Kidney tubule cell (primary cell): ENCODE measurements at regions not wholly inside any gene's neighbourhood (a gene's known extent, or its start where the extent isn't known, plus 50 kb on each side); places are given as distances from the start of the nearest gene placed in this dataset.
A peak's percentile ranks its signal among the peaks of the same experiment; 100 is the strongest.

Experiments
- DNase-seq: peaks from one replicate; pipeline ENCODE4 v3.0.0-alpha.2; 2018; ENCODE audit warnings: low spot score

GRCh38 chr15:38176155-38176554 is 76.5 kb upstream of the SPRED1 start:
- DNase-seq, result peak; percentile 80

DNA sequence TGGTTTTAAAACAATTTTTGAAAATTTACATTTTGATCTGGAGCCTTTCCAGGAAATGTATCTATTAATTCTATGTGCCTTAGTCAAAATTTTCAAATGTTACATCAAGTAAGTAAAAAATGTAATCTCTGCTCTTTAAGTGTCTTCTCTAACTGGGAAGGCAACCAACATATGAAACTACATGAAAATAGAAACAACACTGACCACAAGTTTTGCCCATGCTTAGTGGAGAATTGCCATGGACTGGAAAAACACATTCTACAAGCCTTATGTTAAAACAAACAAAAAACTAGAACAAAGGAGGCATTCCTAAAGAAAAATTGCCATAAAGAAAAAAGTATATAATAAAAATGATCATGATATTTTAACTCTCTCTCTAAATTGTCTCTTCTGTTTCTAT is 75.9 kb upstream of the SPRED1 start:
- no peak for DNase-seq

DNA sequence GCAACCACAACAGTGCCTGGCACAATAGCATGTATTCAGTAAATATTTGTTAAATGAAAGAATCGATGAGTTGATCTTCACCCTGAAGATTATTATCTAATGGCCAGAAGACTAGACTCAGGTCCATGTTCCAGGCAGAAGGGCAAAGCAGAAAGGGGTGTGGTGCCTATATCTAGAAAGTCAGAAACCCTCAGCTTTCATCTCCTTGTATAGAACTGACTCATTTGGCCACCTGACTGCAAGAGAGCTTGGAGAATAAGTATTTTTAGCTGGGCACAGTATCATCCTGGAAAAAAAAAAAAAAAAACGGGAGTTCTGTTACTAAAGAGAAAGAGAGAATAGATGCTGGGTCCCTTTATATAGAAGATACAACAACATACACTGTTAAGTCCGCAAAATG is 69.7 kb upstream of the SPRED1 start:
- no peak for DNase-seq

- no peak for DNase-seq
Observed at GRCh38 chr15:38186507-38186906, 66.1 kb upstream of the SPRED1 start.

- DNase-seq, result peak; percentile 84
Observed at GRCh38 chr15:38187630-38188313, 64.9 kb upstream of the SPRED1 start.

- DNase-seq, result peak; percentile 62
Observed at GRCh38 chr15:38189671-38190295, 62.9 kb upstream of the SPRED1 start.

DNA sequence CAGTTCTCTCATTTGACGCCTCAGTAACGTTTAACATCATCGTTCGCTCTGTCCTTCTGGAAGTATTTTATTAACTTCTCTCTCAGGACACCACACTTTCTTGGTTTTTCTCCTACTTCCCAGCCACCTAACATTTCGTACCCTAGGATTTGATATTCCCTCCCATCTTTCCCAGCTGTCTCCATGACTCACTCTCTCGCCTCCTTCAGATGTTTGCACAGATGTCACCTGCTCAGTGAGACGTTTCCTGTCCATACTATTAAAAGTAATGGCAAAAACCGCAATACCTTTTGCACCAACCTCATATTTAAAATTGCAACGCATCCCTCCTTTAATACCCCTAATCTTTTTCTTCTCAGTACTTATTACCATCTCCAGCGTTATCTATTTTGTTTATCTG is 62.1 kb upstream of the SPRED1 start:
- DNase-seq, result no peak

DNA sequence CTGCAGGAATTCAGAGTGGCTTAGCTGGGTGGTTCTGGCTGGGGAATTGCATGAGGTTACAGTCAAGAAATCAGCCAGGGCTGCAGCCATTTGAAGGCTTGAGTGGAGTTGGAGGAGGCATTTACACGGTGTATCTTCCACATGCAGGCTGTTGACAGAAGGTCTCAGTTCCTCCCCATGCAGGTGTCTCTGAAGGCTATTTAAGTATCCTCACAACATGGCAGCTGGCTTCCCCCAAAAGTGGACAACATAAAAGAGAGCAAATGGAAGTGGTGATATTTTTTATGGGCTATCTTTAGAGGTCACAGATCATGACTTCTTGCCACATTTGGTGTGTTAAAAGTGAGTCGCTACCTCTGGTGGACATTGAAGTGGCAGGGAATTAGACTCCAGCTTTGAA is 60.1 kb upstream of the SPRED1 start:
- DNase-seq, result no peak

DNA sequence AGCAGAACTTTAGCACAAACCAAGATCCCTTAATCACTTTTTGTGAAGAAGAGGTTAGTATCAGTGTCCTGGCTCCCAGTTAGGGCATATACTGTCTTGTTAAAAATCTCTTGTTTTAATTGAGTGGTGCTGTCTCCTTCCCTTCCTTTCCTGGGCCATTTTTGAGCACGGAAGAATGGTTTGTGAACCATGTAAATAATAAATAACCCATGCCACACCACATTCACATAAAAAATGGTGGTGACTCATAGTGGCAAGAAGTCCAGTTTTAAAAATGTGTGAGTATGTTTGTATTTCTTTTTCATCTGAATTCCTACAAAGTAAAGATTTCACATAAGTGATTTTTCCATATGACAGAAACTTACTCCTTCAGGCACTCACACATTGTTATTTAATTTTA is 59.1 kb upstream of the SPRED1 start:
- peak; percentile 53 for DNase-seq

GRCh38 chr15:38195191-38195901 is 57.3 kb upstream of the SPRED1 start:
- no peak for DNase-seq

- no peak for DNase-seq
Observed at GRCh38 chr15:38196076-38196475, 56.6 kb upstream of the SPRED1 start.

- no peak for DNase-seq
Observed at GRCh38 chr15:38197553-38197952, 55.1 kb upstream of the SPRED1 start.

- DNase-seq, result no peak
Observed at GRCh38 chr15:38201714-38202113, 50.9 kb upstream of the SPRED1 start.

- DNase-seq, result peak; percentile 60
Observed at GRCh38 chr15:38202361-38202760, 50.3 kb upstream of the SPRED1 start.
